HCT116 (cell line): ENCODE measurements at regions not wholly inside any gene's neighbourhood (a gene's known extent, or its start where the extent isn't known, plus 50 kb on each side); places are given as distances from the start of the nearest gene placed in this dataset.

Source experiments
- ATAC-seq: fragments of 200-7000 bp; cut with Tn5 transposase; 2 replicates; pipeline ENCODE4 v1.9.1; 2020; ENCODE audit warnings: mild to moderate bottlenecking, moderate library complexity
- BruUV-seq: library from RNA; stranded (reverse); fragments of 400-500 nt; replicated peaks from 2 replicates; lab custom pipeline; 2021; lab: Mats Ljungman, UMichigan
- CTCF ChIA-PET: fragments of 300-600 bp; sonication (Branson Sonifier 250); formaldehyde crosslinking; loops from one replicate; lab custom pipeline; 2021; ENCODE audit warnings: antibody characterized with exemption; lab: Charles Lee
- POLR2A ChIA-PET: fragments of 300-600, 350-600 bp; sonication (Branson Sonifier 250); formaldehyde crosslinking; loops from one replicate; lab custom pipeline; 2021; ENCODE audit warnings: antibody characterized with exemption; lab: Charles Lee
- RAD21 ChIA-PET, 2 experiments: fragments of 300-600 bp; sonication (Branson Sonifier 250); formaldehyde crosslinking; loops; one replicate each; lab custom pipeline; 2023; ENCODE audit warnings: low total read pairs in 2 of 2; ENCODE audit not compliant: uncharacterized antibody in 2 of 2, unreplicated experiment in 2 of 2, low non-redundant PET in 1 of 2; lab: Charles Lee
- DNase-seq: peaks from one replicate; pipeline ENCODE4 v3.0.0-alpha.2; 2010; ENCODE audit warnings: low read depth, low spot score
- H2AFZ ChIP-seq: fragments of 200-600 bp; shearing (Covaris generic), sonication (generic); 2 replicates; pipeline ENCODE4 v1.6.1; 2017; ENCODE audit warnings: low read depth, mixed run types, mixed read lengths, antibody characterized with exemption, low read length; ENCODE audit not compliant: poor library complexity, severe bottlenecking
- H3K27ac ChIP-seq: 2 replicates; pipeline ENCODE4 v1.5.1; 2012; ENCODE audit warnings: low read depth, low read length
- H3K27me3 ChIP-seq: fragments of 200-600 bp; sonication (generic); 2 replicates; pipeline ENCODE4 v1.6.1; 2016; ENCODE audit warnings: mixed run types, low read length, mixed read lengths; ENCODE audit not compliant: insufficient read depth
- H3K36me3 ChIP-seq, 2 experiments: fragments of 200-500 bp in 1 of 2; fragments of 200-600 bp in 1 of 2; sonication (Bioruptor generic) in 1 of 2; sonication (generic) in 1 of 2; 2 replicates each; pipeline versions ENCODE4 v1.5.1 to v1.6.1; 2014 to 2016; ENCODE audit warnings: low read length in 2 of 2, inconsistent platforms in 1 of 2, mixed read lengths in 1 of 2, mixed run types in 1 of 2; ENCODE audit not compliant: insufficient read depth in 2 of 2, control insufficient read depth in 1 of 2
- H3K4me1 ChIP-seq, 2 experiments: fragments of 200-600 bp in 1 of 2; sonication (generic) in 1 of 2; 2 replicates each; pipeline versions ENCODE4 v1.5.1 to v1.6.1; 2012 to 2017; ENCODE audit warnings: low read length in 2 of 2, inconsistent platforms in 1 of 2, mild to moderate bottlenecking in 1 of 2, mixed read lengths in 1 of 2, mixed run types in 1 of 2, moderate library complexity in 1 of 2; ENCODE audit not compliant: insufficient read depth in 2 of 2, control insufficient read depth in 1 of 2
- H3K4me2 ChIP-seq: fragments of 200-600 bp; sonication (generic); 2 replicates; pipeline ENCODE4 v1.6.1; 2017; ENCODE audit warnings: mixed run types, low read length, mixed read lengths
- H3K4me3 ChIP-seq, 2 experiments: fragments of 200-600 bp in 1 of 2; sonication (generic) in 1 of 2; replicated peaks in 1 of 2; 2 replicates each; pipeline ENCODE4 v1.5.1; 2011 to 2016; ENCODE audit warnings: low read length in 2 of 2, control low read depth in 1 of 2, low read depth in 1 of 2, mild to moderate bottlenecking in 1 of 2, mixed read lengths in 1 of 2, mixed run types in 1 of 2
- H3K79me2 ChIP-seq: fragments of 200-600 bp; sonication (generic); 2 replicates; pipeline ENCODE4 v1.6.1; 2017; ENCODE audit warnings: mild to moderate bottlenecking, mixed run types, low read length, moderate library complexity, mixed read lengths; ENCODE audit not compliant: insufficient read depth
- H3K9ac ChIP-seq: fragments of 200-600 bp; sonication (generic); 2 replicates; pipeline ENCODE4 v1.6.1; 2016; ENCODE audit warnings: low read length, mixed read lengths
- H3K9me2 ChIP-seq: fragments of 200-600 bp; sonication (generic), shearing (Covaris generic); 2 replicates; pipeline ENCODE4 v1.6.1; 2017; ENCODE audit warnings: mixed run types, mild to moderate bottlenecking, moderate library complexity; ENCODE audit not compliant: insufficient read depth
- H3K9me3 ChIP-seq, 2 experiments: fragments of 200-500 bp in 1 of 2; fragments of 200-600 bp in 1 of 2; sonication (Bioruptor generic) in 1 of 2; sonication (generic) in 1 of 2; 2 replicates each; pipeline ENCODE4 v1.6.1; 2014 to 2017; ENCODE audit warnings: low read length in 2 of 2, mixed read lengths in 2 of 2, inconsistent platforms in 1 of 2, low read depth in 1 of 2, mild to moderate bottlenecking in 1 of 2, mixed run types in 1 of 2, moderate library complexity in 1 of 2; ENCODE audit not compliant: control insufficient read depth in 1 of 2, insufficient read depth in 1 of 2
- H4K20me1 ChIP-seq: fragments of 200-600 bp; sonication (generic), shearing (Covaris generic); 2 replicates; pipeline ENCODE4 v1.6.1; 2017; ENCODE audit warnings: mixed run types, mild to moderate bottlenecking, moderate library complexity; ENCODE audit not compliant: insufficient read depth
- CBX3 ChIP-seq: IDR thresholded peaks from 2 replicates; pipeline ENCODE4 v1.6.1; 2012; ENCODE audit warnings: low read depth
- CEBPB ChIP-seq: IDR thresholded peaks from 2 replicates; pipeline ENCODE4 v1.6.1; 2012; ENCODE audit warnings: low read depth
- EGR1 ChIP-seq: IDR thresholded peaks from 2 replicates; pipeline ENCODE4 v1.6.1; 2012; ENCODE audit warnings: low read depth
- ELF1 ChIP-seq: IDR thresholded peaks from 2 replicates; pipeline ENCODE4 v1.6.1; 2012; ENCODE audit warnings: low read depth, borderline replicate concordance
- EZH2 ChIP-seq: fragments of 200-600 bp; sonication (generic); IDR thresholded peaks from 2 replicates; pipeline ENCODE4 v1.6.1; 2017; ENCODE audit warnings: antibody characterized with exemption, mixed run types
- EZH2phosphoT487 ChIP-seq: fragments of 200-600 bp; IDR thresholded peaks from 2 replicates; pipeline ENCODE4 v1.6.1; 2018; ENCODE audit warnings: antibody characterized with exemption, borderline replicate concordance
- FOSL1 ChIP-seq: IDR thresholded peaks from 2 replicates; pipeline ENCODE4 v1.6.1; 2012; ENCODE audit warnings: low read depth
- JUND ChIP-seq: IDR thresholded peaks from 2 replicates; pipeline ENCODE4 v1.6.1; 2012
- RAD21 ChIP-seq: IDR thresholded peaks from 2 replicates; pipeline ENCODE4 v1.6.1; 2012; ENCODE audit warnings: low read depth, mild to moderate bottlenecking
- REST ChIP-seq: IDR thresholded peaks from 2 replicates; pipeline ENCODE4 v1.6.1; 2012; ENCODE audit warnings: low read depth
- SIN3A ChIP-seq: IDR thresholded peaks from 2 replicates; pipeline ENCODE4 v1.6.1; 2012; ENCODE audit warnings: low read depth
- TCF7L2 ChIP-seq: IDR thresholded peaks from 2 replicates; pipeline ENCODE4 v1.7.0; 2011; ENCODE audit warnings: borderline replicate concordance, inconsistent platforms; ENCODE audit not compliant: insufficient read depth, insufficient read length; ENCODE audit errors: extremely low read depth
- ZFX ChIP-seq: fragments of 450-650 bp; IDR thresholded peaks from 2 replicates; pipeline ENCODE4 v1.6.1; 2017
- intact Hi-C: fragments of 100-400 bp; cut with micrococcal nuclease; formaldehyde crosslinking; loops from 2 replicates; pipeline ENCODE4 v1.10.0; 2022
- TF ChIP-seq, protein P1 (sequence below): IDR thresholded peaks from 2 replicates; pipeline ENCODE4 v1.6.1; 2012
- TF ChIP-seq, protein P2 (sequence below): IDR thresholded peaks from 2 replicates; pipeline ENCODE4 v1.6.1; 2011; ENCODE audit warnings: mild to moderate bottlenecking, low read length, moderate library complexity; ENCODE audit not compliant: insufficient replicate concordance; ENCODE audit errors: extremely low read depth
- TF ChIP-seq, protein P3 (sequence below): IDR thresholded peaks from 2 replicates; pipeline ENCODE4 v1.6.1; 2012

DNA sequence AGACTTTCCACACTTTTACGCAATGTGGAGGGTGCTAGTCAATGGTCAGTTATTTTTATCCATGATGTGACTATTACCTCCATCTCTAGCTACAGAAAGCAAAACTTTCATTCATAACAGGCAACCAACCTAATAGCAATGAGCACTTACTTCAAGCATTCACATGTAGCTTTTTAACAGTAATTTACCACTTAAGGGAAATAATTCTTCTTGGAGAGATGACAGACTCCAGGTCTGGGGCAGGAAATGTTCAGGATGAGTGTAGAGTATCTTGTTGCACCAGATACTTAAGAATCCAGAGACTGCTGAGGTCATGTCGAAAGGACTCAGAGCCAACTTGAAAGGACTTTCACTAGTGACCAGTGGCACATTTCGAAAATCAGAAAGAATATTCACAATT, 347.6 kb downstream of the CHRM3 start:
- Histone ChIP-seq H3K9me3 (peaks cover 0 to 12% of the 10 kb centered on the region in 2 experiments; a peak in 2 of 4 replicates), H3K36me3 (no peaks in the 10 kb centered on the region), H3K9ac (no peak overlapping the region), H4K20me1 (no peaks in the 10 kb centered on the region), H3K4me1 (no peaks in the 10 kb centered on the region), H2AFZ (no peak overlapping the region), H3K9me2 (no peaks in the 10 kb centered on the region), H3K4me2 (no peak overlapping the region), H3K79me2 (no peaks in the 10 kb centered on the region), H3K27me3 (no peaks in the 10 kb centered on the region), H3K27ac (no peak overlapping the region), H3K4me3 (no peak overlapping the region)
- intact Hi-C loops, result no loop called here
- ATAC-seq (no peak), DNase-seq (no peak)
- RAD21 ChIA-PET, result no interaction called here
- no TSS peak for BruUV-seq
- TF ChIP-seq JUND (no peak), ZFX (no peak), SIN3A (no peak), EZH2phosphoT487 (no peak)
- TF ChIP-seq, protein P1, sequence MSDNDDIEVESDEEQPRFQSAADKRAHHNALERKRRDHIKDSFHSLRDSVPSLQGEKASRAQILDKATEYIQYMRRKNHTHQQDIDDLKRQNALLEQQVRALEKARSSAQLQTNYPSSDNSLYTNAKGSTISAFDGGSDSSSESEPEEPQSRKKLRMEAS, result no peak
- POLR2A ChIA-PET, result no interaction called here
- CTCF ChIA-PET, result no interaction called here

DNA sequence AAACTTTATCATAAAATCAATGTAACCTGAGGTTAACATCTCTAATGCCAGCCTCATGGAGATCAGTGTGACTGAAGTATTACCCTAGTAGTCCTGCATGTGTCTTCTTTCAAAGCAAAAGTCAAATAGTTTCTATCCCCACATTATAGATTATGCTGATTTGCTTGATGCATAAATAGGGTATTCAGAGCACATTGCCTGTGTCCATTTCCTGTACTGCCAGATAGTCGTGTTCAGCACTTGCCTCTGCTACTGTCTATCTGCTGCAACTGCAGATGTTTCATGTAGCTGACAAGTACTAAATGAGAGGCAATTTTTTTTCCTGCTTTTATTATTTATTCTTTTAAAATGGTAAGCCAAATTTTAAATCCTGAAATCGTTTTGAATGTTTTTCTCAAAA, 348.7 kb downstream of the CHRM3 start:
- no peak overlapping the region for H3K4me2 ChIP-seq
- no peaks in the 10 kb centered on the region for H3K9me2 ChIP-seq
- no peaks in the 10 kb centered on the region for H3K36me3 ChIP-seq
- POLR2A ChIA-PET, result no interaction called here
- H3K9ac ChIP-seq, result no peak overlapping the region
- no peak for DNase-seq
- no TSS peak for BruUV-seq
- no peaks in the 10 kb centered on the region for H3K4me1 ChIP-seq
- no peaks in the 10 kb centered on the region for H4K20me1 ChIP-seq
- no peaks in the 10 kb centered on the region for H3K79me2 ChIP-seq
- no peaks in the 10 kb centered on the region for H3K27me3 ChIP-seq
- no peak for ATAC-seq
- H3K27ac ChIP-seq, result no peak overlapping the region
- H3K4me3 ChIP-seq, result no peak overlapping the region
- no peak overlapping the region for H2AFZ ChIP-seq
- RAD21 ChIA-PET, result no interaction called here
- TF ChIP-seq FOSL1, result no peak
- TF ChIP-seq, protein P1, result no peak
- TF ChIP-seq, protein P2, sequence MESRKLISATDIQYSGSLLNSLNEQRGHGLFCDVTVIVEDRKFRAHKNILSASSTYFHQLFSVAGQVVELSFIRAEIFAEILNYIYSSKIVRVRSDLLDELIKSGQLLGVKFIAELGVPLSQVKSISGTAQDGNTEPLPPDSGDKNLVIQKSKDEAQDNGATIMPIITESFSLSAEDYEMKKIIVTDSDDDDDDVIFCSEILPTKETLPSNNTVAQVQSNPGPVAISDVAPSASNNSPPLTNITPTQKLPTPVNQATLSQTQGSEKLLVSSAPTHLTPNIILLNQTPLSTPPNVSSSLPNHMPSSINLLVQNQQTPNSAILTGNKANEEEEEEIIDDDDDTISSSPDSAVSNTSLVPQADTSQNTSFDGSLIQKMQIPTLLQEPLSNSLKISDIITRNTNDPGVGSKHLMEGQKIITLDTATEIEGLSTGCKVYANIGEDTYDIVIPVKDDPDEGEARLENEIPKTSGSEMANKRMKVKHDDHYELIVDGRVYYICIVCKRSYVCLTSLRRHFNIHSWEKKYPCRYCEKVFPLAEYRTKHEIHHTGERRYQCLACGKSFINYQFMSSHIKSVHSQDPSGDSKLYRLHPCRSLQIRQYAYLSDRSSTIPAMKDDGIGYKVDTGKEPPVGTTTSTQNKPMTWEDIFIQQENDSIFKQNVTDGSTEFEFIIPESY, result no peak
- no peak for TF ChIP-seq JUND
- TF ChIP-seq REST, result no peak
- no peak for TF ChIP-seq TCF7L2
- no peak for TF ChIP-seq SIN3A
- TF ChIP-seq EZH2phosphoT487, result no peak
- no peak for TF ChIP-seq CEBPB
- TF ChIP-seq ZFX, result no peak
- no peak for TF ChIP-seq CBX3
- TF ChIP-seq RAD21, result no peak
- no peak for TF ChIP-seq EGR1
- no peak for TF ChIP-seq ELF1
- TF ChIP-seq, protein P3, sequence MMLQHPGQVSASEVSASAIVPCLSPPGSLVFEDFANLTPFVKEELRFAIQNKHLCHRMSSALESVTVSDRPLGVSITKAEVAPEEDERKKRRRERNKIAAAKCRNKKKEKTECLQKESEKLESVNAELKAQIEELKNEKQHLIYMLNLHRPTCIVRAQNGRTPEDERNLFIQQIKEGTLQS, result no peak
- TF ChIP-seq EZH2, result no peak
- TF ChIP-seq, all 23 proteins: peak for 0
- CTCF ChIA-PET, result no interaction called here
- intact Hi-C loops, result no loop called here
- H3K9me3 ChIP-seq, result peaks cover 0 to 8% of the 10 kb centered on the region in 2 experiments; a peak in 2 of 4 replicates
